Peyer's patch (tissue), 4 donors: ENCODE measurements at regions not wholly inside any gene's neighbourhood (a gene's known extent, or its start where the extent isn't known, plus 50 kb on each side); places are given as distances from the start of the nearest gene placed in this dataset.

ENCODE experiments used
- DNase-seq, 3 donors: peaks; one replicate each; pipeline ENCODE4 v3.0.0-alpha.2; 2017 to 2019
- H3K27ac ChIP-seq, 4 donors: fragments of 200-600 bp; sonication (generic); one replicate each; pipeline ENCODE4 v1.5.1; 2016 to 2019
- H3K27me3 ChIP-seq, 2 donors: fragments of 200-600 bp; sonication (generic); one replicate each; pipeline ENCODE4 v1.5.1; 2019
- H3K36me3 ChIP-seq, 3 donors: fragments of 200-600 bp; sonication (generic); one replicate each; pipeline ENCODE4 v1.5.1; 2016 to 2019
- H3K4me1 ChIP-seq, 4 donors: fragments of 200-600 bp; sonication (generic); one replicate each; pipeline ENCODE4 v1.5.1; 2016 to 2019
- H3K4me3 ChIP-seq, 4 donors: fragments of 200-600 bp; sonication (generic); 1 replicate in 3 of 4; 2 replicates in 1 of 4; pipeline ENCODE4 v1.5.1; 2016 to 2019; ENCODE audit warnings: mild to moderate bottlenecking in 1 of 4
- H3K9me3 ChIP-seq, 4 donors: fragments of 200-600 bp; sonication (generic); one replicate each; pipeline ENCODE4 v1.5.1; 2016 to 2019; ENCODE audit warnings: mild to moderate bottlenecking in 1 of 4
- POLR2A ChIP-seq, 2 donors: fragments of 450-650 bp; IDR thresholded peaks; one replicate each; pipeline ENCODE4 v1.5.1; 2017; ENCODE audit warnings: antibody characterized with exemption in 2 of 2, mild to moderate bottlenecking in 2 of 2, moderate library complexity in 2 of 2
- TF ChIP-seq, protein P1 (sequence below), 6 experiments: fragments of 450-650 bp in 4 of 6; fragments of 200-600 bp in 2 of 6; sonication (generic) in 1 of 6; IDR thresholded peaks; one replicate each; pipeline ENCODE4 v1.5.1; 2017 to 2019; ENCODE audit warnings: antibody characterized with exemption in 6 of 6, mild to moderate bottlenecking in 3 of 6, moderate library complexity in 1 of 6

- Histone ChIP-seq H3K36me3 (no peaks in the 10 kb centered on the region), H3K4me3 (no peak overlapping the region), H3K27ac (no peak overlapping the region)
These were observed 111.5 kb upstream of the ATXN7L3B start for GRCh38 chr12:74426091-74426490.

GRCh38 chr12:74429535-74429934 is 108.1 kb upstream of the ATXN7L3B start:
- no peak for DNase-seq
- H3K4me3 ChIP-seq, result no peak overlapping the region
- TF ChIP-seq, protein P1, sequence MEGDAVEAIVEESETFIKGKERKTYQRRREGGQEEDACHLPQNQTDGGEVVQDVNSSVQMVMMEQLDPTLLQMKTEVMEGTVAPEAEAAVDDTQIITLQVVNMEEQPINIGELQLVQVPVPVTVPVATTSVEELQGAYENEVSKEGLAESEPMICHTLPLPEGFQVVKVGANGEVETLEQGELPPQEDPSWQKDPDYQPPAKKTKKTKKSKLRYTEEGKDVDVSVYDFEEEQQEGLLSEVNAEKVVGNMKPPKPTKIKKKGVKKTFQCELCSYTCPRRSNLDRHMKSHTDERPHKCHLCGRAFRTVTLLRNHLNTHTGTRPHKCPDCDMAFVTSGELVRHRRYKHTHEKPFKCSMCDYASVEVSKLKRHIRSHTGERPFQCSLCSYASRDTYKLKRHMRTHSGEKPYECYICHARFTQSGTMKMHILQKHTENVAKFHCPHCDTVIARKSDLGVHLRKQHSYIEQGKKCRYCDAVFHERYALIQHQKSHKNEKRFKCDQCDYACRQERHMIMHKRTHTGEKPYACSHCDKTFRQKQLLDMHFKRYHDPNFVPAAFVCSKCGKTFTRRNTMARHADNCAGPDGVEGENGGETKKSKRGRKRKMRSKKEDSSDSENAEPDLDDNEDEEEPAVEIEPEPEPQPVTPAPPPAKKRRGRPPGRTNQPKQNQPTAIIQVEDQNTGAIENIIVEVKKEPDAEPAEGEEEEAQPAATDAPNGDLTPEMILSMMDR (IDR thresholded peaks at IDR 0.05), result no peak
- no peak for TF ChIP-seq POLR2A (IDR thresholded peaks at IDR 0.05)

More at GRCh38 chr12:74426091-74426490, 111.5 kb upstream of the ATXN7L3B start:
- Histone ChIP-seq H3K9me3 (no peaks in the 10 kb centered on the region), H3K27me3 (no peaks in the 10 kb centered on the region), H3K4me1 (no peaks in the 10 kb centered on the region)
- no peak for DNase-seq
- TF ChIP-seq, protein P1 (IDR thresholded peaks at IDR 0.05), result no peak
- no peak for TF ChIP-seq POLR2A (IDR thresholded peaks at IDR 0.05)

GRCh38 chr12:74431801-74432200 is 105.8 kb upstream of the ATXN7L3B start:
- Histone ChIP-seq H3K27ac (no peak overlapping the region), H3K36me3 (no peaks in the 10 kb centered on the region), H3K4me1 (no peaks in the 10 kb centered on the region), H3K9me3 (no peaks in the 10 kb centered on the region), H3K27me3 (no peaks in the 10 kb centered on the region), H3K4me3 (no peak overlapping the region)
- DNase-seq, result no peak
- no peak for TF ChIP-seq POLR2A (IDR thresholded peaks at IDR 0.05)
- TF ChIP-seq, protein P1 (IDR thresholded peaks at IDR 0.05), result no peak

More at GRCh38 chr12:74429535-74429934, 108.1 kb upstream of the ATXN7L3B start:
- Histone ChIP-seq H3K9me3 (no peaks in the 10 kb centered on the region), H3K27me3 (no peaks in the 10 kb centered on the region), H3K4me1 (no peaks in the 10 kb centered on the region), H3K27ac (no peak overlapping the region), H3K36me3 (no peaks in the 10 kb centered on the region)

DNA sequence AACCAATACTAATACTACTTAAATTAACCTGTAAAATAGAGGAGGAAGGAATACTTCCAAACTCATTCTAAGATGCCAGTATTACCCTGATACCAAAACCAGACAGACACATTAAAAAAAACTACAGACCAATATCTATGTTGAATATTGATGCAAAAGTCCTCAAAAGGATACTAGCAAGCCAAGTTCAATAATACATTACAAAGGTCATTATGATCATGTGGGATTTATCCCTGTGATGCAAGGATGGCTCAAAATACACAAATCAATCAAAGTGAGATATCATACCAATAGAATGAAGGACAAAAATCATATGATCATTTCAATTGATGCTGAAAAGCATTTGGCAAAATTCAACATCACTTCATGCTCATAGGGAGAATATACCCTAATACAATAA is 97.2 kb upstream of the ATXN7L3B start:
- Histone ChIP-seq H3K4me1 (no peaks in the 10 kb centered on the region), H3K36me3 (no peaks in the 10 kb centered on the region), H3K9me3 (no peaks in the 10 kb centered on the region), H3K27ac (no peak overlapping the region), H3K27me3 (no peaks in the 10 kb centered on the region), H3K4me3 (no peak overlapping the region)
- DNase-seq, result no peak
- TF ChIP-seq POLR2A (IDR thresholded peaks at IDR 0.05), result no peak
- TF ChIP-seq, protein P1 (IDR thresholded peaks at IDR 0.05), result no peak

GRCh38 chr12:74441872-74442271 is 95.8 kb upstream of the ATXN7L3B start:
- H3K9me3 ChIP-seq, result no peaks in the 10 kb centered on the region
- no peak for DNase-seq
- no peak overlapping the region for H3K4me3 ChIP-seq
- no peaks in the 10 kb centered on the region for H3K27me3 ChIP-seq
- H3K27ac ChIP-seq, result no peak overlapping the region
- H3K36me3 ChIP-seq, result no peaks in the 10 kb centered on the region
- no peaks in the 10 kb centered on the region for H3K4me1 ChIP-seq
- TF ChIP-seq, protein P1 (IDR thresholded peaks at IDR 0.05), result no peak
- TF ChIP-seq POLR2A (IDR thresholded peaks at IDR 0.05), result no peak

DNA sequence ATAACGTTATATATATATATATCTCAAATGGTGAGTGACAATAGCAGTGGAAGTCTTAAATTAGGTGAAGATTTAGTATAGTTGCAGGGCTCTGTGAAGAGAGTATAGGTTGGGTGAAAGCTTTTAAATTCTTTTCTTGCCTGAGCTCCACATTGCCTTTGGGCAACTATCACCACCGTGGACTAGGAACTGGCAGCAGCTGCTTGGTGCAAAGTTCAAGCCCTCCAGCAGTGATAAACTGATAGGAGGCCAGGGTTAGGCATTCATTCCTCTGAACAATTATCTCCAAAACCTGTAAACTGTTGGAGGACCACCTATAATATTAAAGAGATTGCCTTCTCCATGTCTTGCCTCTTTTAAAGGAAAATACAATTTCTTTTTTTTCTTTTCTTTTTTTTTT is 91.2 kb upstream of the ATXN7L3B start:
- no peaks in the 10 kb centered on the region for H3K36me3 ChIP-seq
- no peak for TF ChIP-seq POLR2A (IDR thresholded peaks at IDR 0.05)
- no peaks in the 10 kb centered on the region for H3K27me3 ChIP-seq
- DNase-seq, result no peak
- H3K27ac ChIP-seq, result no peak overlapping the region
- H3K4me3 ChIP-seq, result no peak overlapping the region
- H3K4me1 ChIP-seq, result no peaks in the 10 kb centered on the region
- no peaks in the 10 kb centered on the region for H3K9me3 ChIP-seq
